ENCODE measurements at regions not wholly inside any gene's neighbourhood (a gene's known extent, or its start where the extent isn't known, plus 50 kb on each side); places are given as distances from the start of the nearest gene placed in this dataset.

- intact Hi-C loops (cut with DNase I), result no loop called here
- DNase-seq, result no peak
- Histone ChIP-seq H3K4me1 (no peaks in the 10 kb centered on the region), H3K27ac (no peak overlapping the region), H3K27me3 (no peaks in the 10 kb centered on the region), H3K9me3 (peaks cover 0 to 18% (median 0%) of the 10 kb centered on the region in 12 donors), H3K4me3 (no peak overlapping the region), H3K36me3 (no peaks in the 10 kb centered on the region)
- 61 to 65% (median 63%) methylated on average over 4 of the region's 4 CpGs for WGBS, 4 donors
- TF ChIP-seq POLR2A (IDR thresholded peaks at IDR 0.05) (no peak), CTCF (IDR thresholded peaks at IDR 0.05) (no peak)
- ATAC-seq, result no peak
These were observed 150.9 kb downstream of the SPCS3 start for GRCh38 chr4:176470671-176471070.

- no peaks in the 10 kb centered on the region for H3K27me3 ChIP-seq
- no peak for ATAC-seq
- H3K4me1 ChIP-seq, result peaks cover 0 to 5% (median 0%) of the 10 kb centered on the region in 12 donors
- WGBS, 4 donors, result 53 to 78% (median 68%) methylated on average over 4 of the region's 4 CpGs
- H3K36me3 ChIP-seq, result no peaks in the 10 kb centered on the region
- intact Hi-C loops (cut with DNase I), result no loop called here
- no peak overlapping the region for H3K4me3 ChIP-seq
- peaks cover 0 to 29% (median 6%) of the 10 kb centered on the region in 12 donors for H3K9me3 ChIP-seq
- no peak overlapping the region for H3K27ac ChIP-seq
- no peak for DNase-seq
- TF ChIP-seq POLR2A (IDR thresholded peaks at IDR 0.05), result no peak
- no peak for TF ChIP-seq CTCF (IDR thresholded peaks at IDR 0.05)
These were observed 155.3 kb downstream of the SPCS3 start for GRCh38 chr4:176475067-176475466.

GRCh38 chr4:176478076-176478475, 158.3 kb downstream of the SPCS3 start:
- peaks cover 0 to 21% (median 6%) of the 10 kb centered on the region in 12 donors for H3K9me3 ChIP-seq
- DNase-seq (no peak), ATAC-seq (no peak)
- H3K4me1 ChIP-seq, result peaks cover 0 to 5% (median 0%) of the 10 kb centered on the region in 12 donors
- intact Hi-C loops (cut with DNase I), result no loop called here
- no peak overlapping the region for H3K27ac ChIP-seq
- no peaks in the 10 kb centered on the region for H3K27me3 ChIP-seq
- WGBS, 4 donors, result 4 to 20% (median 15%) methylated on average over 2 of the region's 2 CpGs
- H3K4me3 ChIP-seq, result no peak overlapping the region
- H3K36me3 ChIP-seq, result no peaks in the 10 kb centered on the region
- TF ChIP-seq POLR2A (IDR thresholded peaks at IDR 0.05) (no peak), CTCF (IDR thresholded peaks at IDR 0.05) (no peak)

GRCh38 chr4:176479767-176480166, 160.0 kb downstream of the SPCS3 start:
- WGBS, 4 donors, result 69 to 91% (median 86%) methylated on average over 1 of the region's 1 CpG
- peaks cover 0 to 18% (median 2%) of the 10 kb centered on the region in 12 donors for H3K9me3 ChIP-seq
- DNase-seq, result no peak
- intact Hi-C loops (cut with DNase I), result no loop called here
- ATAC-seq, result no peak
- peaks cover 0 to 5% (median 0%) of the 10 kb centered on the region in 12 donors for H3K4me1 ChIP-seq
- no peaks in the 10 kb centered on the region for H3K27me3 ChIP-seq
- no peak overlapping the region for H3K4me3 ChIP-seq
- no peaks in the 10 kb centered on the region for H3K36me3 ChIP-seq
- H3K27ac ChIP-seq, result no peak overlapping the region
- TF ChIP-seq CTCF (IDR thresholded peaks at IDR 0.05) (no peak), POLR2A (IDR thresholded peaks at IDR 0.05) (no peak)
